ENCODE measurements at regions not wholly inside any gene's neighbourhood (a gene's known extent, or its start where the extent isn't known, plus 50 kb on each side); places are given as distances from the start of the nearest gene placed in this dataset.
"Not testable (repeated sequence)": the region's sequence is repeated elsewhere in the genome, so short reads cannot be mapped to it uniquely, and the experiment has no call there.

DNA sequence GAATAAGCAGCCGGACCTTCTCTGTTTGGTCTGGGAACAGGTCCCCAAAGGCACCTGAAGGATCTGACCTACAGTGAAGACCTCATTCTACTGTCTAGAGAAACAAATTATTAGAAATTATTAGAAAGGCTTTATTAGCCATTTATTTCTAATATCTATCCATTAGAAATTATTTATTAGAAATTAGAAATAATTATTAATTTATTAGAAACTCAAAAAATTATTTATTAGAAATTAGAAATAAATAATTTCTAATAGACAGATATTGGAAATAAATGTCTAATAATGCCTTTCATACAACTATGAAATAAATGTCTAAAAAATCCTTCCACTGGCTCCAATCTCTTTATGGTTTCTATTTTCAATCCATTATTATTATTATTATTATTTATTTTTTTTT, 285.7 kb upstream of the ERCC4 start:
- no peak for DNase-seq

DNA sequence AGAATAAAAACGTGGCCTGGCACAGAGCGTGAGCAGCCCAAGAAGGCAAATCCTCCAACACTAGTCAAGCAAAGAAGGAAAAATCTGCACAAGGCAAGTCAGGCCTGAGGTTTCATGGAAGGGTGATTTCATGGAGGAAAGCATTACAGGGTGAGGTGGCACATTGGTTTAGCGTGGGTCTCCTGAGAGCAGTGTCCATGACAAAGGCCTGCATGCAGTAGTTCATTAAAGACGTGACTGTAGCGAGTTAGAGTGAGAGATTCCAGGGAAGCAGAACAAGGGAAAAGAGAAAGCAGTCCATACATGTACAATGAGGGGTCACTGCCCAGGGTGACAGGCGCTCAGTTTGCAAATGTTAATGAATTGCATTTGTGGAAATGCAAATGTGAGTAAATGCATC, 285.0 kb upstream of the ERCC4 start:
- no peak for DNase-seq

DNA sequence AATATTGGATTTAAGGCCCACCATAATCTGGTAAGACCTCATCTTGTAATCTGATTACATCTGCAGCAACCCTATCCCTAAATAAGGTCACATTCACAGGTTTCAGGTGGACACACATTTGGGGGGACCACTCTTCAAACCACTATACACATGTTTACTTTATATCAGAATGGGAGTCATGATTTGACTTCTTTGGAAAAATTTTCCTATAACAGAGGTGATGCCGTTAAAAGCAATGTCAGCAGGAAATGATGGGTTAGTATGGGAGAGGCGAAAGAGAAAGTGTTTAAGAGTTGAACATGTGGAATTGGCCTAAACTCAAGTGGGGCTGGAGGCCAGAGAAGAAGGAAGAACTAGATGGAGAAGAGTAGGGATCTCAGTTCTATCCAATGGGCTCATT, 281.7 kb upstream of the ERCC4 start:
- DNase-seq: no peak

DNA sequence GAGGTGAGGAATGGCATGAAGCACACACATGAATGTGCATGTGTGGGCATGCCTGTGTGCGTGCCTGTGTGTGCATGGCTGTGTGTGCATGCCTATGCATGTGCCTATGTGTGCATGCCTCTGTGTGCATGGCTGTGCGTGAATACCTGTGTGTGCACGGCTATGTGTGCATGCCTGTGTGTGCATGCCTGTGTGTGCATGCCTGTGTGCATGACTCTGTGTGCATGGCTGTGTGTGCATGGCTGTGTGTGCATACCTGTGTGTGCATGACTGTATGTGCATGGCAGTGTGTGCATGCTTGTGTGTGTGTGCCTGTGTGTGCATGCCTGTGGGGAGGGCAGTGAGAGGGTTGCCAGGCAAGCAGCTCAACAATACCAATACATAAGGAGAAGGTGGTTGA, 276.5 kb upstream of the ERCC4 start:
- DNase-seq: no peak

DNA sequence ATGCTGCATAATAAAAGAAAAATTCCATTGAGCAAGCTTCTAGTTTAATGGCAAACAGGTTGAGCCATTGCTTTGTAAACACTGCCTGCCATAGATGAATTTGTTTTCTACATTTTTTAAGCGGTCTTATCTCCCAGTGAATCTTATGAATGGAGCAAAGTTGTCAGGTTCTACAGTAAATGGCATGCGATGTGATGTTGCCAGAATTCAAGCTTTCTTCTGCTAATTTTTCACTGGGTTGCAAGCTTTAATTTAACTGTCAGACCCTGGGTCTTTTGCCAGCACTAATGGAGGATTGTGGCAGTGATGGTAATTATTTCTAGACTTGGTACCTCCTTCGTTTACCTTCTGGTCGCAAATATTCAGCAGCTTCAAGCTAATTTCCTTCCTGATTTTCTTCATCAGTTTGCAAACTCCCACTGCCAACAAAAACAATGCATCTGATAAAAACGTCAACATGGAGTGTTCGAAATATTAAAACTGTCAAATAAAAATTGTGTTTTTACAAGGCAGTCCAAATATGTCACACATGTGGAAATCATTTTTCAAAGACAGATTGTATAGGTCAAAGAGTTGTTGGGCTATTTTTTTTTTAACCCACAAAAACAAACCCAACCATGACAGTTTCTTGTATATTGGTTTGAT, 274.2 kb upstream of the ERCC4 start:
- no peak for DNase-seq

DNA sequence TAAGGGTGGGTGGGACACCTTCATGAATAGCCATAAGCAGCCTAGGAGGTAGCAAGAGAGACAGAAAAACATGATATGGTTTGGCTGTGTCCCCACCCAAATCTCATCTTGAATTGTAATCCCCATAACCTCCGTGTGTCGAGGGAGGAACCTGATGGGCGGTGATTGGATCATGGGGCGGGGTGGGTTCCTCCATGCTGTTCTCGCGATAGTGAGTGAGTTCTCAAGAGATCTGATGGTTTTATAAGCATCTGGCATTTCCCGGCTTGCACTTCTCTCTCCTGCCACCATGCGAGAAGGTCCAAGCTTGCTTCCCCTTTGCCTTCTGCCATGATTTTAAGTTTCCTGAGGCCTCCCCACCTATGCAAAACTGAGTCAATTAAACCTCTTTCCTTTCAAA, 259.1 kb upstream of the ERCC4 start:
- DNase-seq: no peak

DNA sequence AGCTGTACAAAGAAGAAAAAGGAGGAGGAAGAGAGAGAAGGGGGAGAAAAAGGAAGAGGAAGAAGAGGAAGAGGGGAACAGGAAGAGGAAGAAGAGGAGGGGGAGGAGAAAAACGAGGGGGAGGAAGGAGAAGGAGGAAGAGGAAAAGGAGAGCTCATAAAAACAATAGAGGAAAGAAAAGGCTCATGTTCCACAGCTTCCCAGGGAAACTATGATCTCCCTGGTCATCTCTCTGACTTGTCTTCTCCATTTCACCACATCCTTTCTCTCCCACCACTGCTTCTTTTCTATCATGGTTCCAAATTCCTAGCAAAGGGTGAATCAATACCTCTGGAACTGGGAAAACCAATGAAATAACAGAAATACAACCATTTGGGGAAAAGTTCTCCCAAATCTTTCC, 254.1 kb upstream of the ERCC4 start:
- DNase-seq: no peak

DNA sequence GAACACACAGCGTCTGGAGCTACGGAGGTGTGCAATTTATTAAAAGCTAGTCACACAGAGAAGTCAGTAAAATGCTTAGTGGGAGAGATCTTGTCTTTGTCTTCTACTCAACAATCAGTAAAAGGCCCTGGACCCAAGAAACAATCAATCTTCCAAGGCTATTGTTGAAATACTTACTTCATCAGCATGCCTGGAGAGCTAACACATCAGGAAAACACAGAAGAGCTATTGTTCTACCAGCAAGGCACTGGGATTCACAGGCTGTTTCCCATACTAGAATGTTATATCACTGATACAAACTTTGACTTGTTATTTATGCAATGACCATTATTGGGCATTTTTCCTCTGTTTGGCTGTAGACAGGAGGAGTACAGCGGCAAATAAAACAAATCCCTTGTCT, 247.8 kb upstream of the ERCC4 start:
- no peak for DNase-seq

DNA sequence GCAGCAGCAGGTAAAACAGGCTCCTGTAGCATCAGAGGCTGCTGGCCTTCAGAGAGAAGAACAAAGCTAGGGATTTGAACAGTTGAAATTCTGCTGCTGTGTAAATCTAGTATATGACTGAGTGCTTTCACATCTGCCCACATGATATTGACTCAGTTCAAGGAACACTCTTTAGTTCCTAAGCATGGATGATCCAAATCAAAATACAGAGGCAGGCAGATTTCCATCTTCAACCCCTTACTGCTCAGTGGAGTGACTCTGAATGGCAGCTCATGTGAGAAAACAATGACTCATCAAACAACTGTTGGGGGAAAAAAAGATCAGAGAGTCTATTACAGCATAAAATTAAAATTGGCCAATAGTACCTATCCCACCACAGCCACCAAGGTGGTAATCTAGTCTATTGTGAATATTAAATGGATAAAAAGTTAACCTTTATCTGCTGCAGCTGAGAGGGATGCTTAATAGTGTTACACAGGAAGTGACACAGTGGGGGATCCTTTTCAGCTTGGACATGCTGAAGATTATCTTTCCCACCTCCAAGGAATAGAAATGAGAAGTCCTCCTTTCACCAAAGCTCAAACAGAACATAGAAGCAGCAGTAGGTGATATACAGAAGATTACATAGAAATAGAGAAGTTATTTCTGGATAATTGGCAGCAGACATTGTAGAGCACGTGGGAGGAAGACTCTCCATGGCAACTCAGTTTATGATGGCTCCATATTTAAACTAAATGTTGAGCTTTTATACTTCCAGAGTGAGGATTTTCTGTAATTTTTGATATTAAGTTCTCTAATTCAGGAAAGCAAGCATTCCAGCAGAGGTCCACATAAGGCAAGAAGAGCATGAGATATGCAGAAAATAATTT, 239.7 kb upstream of the ERCC4 start:
- DNase-seq: no peak

DNA sequence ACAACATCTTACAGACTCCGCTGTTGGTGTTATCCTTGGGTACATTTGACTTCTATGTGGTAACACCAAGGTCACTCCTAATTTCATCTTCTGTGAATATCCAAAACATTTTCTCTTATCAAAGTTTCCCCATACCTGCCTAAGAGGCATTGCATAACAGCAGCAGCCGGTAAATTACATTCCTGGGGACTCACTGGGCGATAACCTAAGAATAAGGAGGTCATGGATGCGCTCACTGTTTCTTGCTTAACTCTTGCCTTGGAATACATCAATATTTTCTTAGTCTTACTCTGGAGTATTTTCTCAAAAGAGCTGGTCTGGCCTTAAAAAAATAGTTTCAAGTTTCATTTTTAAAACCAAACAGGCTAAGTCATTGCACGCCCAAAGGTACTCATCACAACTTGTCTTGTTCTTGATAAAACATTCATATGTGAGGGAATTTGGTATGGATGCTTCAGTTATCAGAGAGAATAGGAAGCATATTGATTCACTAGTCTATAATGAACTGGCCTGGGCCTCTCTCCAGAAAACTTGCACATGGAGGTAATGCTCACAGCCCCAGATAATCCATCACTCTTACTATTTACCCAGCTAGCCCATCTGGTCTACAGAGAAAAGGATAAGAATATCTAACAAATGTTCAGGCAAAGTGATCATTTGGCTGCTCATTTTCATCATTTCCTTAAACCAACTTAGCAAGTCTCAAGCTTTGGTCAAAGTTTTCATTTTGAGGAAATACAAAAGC, 235.0 kb upstream of the ERCC4 start:
- no peak for DNase-seq

DNA sequence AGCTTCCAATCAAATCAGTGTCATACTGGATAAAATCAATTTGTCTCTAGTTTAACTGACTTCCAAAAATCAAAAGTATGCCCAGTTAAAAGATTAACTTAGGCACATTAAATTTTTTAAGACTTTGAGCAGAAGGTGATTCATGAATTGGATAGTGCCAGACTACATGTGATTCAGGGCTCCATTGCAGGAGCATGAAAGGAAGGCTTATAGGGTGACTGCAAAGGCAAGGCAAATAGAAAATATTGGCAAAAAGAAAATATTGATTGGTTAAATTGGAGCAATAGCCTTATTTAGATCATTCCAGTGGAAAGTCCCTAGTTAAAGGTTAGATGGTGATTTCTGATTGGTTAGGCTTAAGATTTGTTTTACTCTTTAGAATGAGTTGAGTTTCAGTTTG, 223.9 kb upstream of the ERCC4 start:
- DNase-seq: no peak

DNA sequence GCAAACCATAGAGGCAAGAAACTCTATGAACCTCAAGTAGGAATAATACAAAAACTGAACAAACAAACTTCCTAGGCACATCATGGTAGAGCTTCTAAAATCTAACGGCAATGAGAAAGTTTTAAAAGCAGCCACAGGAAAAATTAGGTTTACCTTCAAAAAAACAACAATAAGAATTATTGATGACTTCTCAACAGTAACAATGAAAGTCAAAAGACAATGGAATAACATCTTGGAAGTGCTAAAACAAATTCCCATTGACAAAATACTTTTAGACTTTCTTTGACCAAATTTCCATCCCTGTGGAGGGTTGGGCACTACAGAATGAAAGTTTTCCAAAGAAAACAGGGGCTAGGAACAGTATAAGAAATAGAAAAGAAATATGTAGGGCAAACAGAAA, 222.9 kb upstream of the ERCC4 start:
- DNase-seq: no peak

DNA sequence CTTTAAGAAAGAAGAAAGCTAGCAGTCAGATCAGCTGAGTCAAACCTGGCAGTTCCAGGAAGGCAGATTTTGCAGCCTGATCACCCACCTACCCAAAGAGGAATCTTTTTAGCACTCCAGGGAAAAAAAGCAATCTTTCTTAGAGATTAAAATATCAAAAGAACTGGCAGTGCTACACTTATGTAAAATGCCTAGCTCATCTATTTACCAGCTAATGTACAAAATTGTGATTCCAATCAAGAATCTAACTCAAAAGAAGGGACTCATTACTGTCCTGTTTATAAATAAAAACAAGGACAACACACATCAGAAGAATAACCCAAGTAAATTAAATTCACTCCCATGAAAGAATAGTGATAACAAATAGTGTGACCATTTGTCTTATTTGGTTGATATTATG, 222.4 kb upstream of the ERCC4 start:
- DNase-seq: no peak

DNA sequence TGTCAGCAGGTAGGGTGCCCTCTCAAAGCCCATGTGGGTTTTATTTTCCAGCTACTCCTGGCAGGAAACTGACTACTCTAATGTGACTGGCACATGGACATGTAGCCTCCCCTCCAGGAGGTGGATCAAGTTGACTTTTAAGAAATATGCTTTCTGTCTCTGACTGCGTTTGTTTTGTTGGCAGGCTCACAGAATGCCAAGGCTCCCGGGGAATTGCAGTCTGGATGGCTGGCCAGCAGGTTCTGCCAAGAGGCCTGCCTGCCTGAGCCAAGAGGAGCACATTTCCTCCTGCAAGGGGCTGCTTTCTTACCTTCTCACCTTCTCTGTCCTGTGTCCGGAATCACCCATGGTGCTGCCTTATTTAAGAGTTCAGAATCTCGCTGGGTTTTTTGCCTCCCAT, 217.3 kb upstream of the ERCC4 start:
- DNase-seq: no peak

DNA sequence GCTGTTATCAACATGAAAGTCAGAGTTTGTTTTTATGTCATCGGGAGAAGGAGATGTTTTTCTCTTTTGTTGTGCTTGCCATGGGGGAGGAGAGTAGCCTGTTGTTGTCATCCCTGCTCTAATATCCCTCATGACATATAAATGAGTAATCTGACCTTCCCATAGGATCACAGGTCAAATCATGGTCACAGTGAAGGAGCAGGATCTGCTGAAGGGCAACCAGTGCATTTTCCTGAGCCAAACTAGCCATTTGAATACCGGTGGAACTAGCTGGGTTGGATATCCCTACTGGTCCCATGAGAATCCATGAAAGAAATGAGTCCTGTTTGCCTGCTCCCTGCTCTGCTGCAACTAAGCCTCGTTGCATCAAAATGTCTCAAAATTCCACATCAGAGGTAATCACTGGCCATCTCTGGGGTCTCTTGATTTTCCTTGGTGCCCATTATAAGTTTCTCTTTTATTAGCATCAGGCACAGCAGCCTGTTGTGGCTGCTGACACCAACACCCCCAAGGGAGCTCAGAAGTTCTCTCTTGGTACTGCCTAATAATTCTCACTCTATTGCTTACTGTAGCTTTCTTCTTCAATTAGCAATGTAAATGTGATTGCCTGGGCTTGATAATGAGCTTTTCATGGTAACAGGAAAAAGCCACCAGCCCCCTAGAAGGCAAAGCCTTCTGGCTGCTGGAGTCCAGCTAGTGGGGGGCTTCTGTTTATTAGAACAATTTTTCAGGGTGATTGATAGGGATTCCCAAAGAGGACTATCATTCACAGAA, 211.4 kb upstream of the ERCC4 start:
- no peak for DNase-seq

DNA sequence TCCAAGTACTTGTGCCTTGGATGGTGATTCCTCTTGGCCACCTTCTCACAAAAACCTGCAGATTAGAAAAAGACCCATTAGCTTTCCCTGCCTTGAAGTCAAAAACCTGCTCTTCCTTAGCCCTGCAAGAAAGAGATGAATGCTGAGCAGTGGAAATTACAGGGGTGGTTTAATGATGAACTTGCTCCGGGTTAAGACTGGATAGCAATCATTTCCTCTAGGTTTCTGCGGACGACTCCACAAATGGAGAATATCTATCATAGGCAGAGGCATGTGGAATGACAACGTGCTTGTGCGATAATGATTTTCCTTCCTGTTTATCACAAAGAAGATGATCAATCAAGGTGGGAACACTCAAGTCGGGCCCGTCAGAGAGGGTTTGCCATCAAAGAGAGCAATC, 201.2 kb upstream of the ERCC4 start:
- no peak for DNase-seq

DNA sequence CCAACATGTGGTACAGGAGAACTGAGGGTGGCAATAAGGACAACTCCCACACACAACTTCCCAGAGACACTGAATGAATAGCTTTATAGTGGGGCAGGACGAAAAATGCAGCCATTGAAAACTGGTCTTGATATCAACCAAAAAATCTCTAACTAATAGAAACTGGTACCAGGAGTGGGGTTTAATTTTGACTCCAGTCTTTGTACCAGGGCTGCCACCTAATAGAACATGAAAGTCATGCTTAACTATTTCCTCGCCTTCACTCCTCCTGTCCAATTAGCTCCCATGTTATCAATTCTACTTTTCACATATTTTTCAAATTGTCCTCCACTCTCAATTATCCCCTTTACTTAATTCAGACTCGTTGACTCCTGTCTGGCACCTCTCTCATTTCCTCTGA, 192.0 kb upstream of the ERCC4 start:
- no peak for DNase-seq

DNA sequence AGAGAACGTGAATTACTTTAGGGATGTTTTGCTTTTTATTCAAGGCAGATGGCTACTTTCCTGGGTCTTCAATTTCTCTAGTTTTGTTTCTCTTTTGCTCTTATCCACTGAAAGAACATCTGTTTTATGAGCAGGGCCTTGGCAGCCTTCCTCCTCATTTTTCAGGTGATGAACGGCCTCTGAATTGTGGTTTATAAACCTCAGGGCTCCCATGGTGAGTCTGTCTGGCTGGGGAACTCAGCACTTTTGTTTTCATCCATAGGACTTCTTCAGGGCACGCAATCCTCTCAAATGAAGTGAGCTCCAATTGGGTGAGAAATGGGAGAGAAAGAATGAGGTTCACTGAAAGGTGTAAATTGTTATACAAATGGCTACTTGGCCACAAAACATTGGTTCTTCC, 186.4 kb upstream of the ERCC4 start:
- DNase-seq: no peak

DNA sequence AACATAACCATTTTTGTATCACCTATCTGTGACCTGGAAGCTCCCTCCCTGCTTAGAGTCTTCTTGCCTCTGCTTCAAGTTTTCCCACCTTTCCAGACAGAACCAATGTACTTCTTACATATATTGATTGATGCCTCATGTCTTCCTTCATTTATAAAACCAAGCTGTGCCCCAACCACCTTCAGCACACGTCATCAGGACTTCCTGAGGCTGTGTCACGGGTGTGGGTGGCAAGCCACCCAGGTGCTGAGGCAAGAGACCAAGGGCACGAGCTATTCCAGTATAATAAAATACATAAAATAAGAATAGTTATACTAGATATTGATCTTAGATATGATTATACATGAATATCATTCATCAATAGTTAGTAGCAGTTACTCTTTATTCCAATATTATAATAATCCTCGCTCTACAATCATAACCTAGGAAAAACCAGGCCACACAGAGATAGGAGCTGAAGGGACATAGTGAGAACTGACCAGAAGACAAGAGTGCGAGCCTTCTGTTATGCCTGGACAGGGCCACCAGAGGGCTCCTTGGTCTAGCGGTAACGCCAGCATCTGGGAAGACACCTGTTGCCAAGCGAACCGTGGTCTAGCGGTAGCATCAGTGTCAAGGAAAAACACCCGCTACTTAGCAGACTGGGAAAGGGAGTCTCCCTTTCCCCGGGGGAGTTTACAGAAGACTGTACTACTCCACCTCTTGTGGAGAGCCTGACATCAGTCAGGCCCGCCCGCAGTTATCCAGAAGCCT, 180.2 kb upstream of the ERCC4 start:
- DNase-seq: not testable (repeated sequence)

DNA sequence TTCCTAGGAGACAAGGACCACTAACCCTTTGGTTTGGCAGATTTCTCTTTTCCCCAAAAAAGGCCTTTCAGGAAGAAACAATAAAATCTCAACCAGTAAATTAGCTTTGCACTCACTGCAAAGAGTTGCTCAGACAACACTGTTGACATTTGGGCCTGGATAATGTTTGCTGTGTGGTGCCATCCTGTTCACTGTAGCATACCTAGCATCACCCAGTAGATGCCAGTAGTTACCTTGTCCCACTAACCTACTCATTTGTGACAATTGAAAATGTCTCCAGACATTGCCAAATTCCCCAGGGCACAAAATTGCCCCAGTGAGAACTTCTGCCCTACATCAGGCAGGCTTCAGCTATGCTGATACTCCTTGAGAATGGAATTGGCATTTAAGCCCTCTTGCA, 177.0 kb upstream of the ERCC4 start:
- DNase-seq: no peak

DNA sequence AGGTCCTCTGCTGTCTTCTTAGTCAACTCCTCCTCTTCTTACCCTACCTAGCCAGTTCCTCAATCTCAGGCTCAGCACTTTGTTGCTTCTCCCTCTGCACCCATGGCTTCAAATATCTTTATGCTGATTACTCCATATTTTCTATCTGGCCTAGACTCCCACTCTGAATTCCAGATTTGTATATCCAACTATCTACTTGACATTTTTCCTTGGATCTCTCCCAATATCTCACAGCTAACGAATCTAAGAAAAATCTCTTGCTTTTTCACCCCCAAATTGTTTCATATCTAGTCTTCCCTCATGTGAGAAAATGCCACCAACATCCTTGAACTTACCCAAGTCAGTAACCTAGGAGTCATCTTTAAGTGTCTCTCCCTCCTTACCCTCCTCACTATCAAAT, 176.4 kb upstream of the ERCC4 start:
- DNase-seq: no peak

DNA sequence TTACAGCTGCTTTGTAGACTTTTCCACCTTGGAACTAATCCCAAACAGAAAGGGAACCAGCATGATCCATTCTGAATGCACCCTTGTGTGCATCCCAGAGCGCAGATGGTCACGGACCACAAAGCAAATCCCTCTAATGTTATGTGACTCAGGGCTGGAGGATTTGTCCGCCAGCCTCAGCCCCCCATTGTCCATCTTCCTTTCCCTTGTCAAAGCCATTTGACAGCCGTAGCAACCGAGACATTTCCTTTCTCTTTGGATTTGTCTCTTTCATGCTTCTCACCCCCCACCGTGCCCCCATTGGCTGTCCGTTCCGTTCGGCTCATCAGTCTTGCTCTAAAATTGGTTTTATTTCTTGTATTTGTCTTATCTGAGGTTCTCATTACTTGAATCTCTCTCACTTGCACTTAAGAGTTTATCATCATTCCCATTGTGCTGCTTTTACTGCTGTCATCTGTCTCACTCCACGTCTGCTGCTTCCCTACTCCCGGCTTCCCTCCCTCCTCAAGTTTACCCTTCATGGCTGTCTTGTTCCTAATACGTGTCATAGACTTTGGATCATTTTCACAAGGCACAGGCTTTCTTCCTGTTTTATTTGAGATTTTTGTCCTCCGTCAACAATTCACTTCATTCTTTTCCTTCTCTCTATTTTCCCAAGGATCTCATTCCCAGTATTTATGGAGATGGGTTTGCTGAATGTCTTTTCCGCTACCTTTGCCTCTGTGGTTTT, 163.4 kb upstream of the ERCC4 start:
- no peak for DNase-seq

All from activated naive CD4-positive, alpha-beta T cell (primary cell).